GM12878 (cell line): ENCODE measurements at regions not wholly inside any gene's neighbourhood (a gene's known extent, or its start where the extent isn't known, plus 50 kb on each side); places are given as distances from the start of the nearest gene placed in this dataset.

Experiments used
- EGR1 ChIP-seq, 2 experiments: IDR thresholded peaks; 1 replicate in 1 of 2; 2 replicates in 1 of 2; pipeline ENCODE4 v1.6.1; 2011 to 2012; ENCODE audit warnings: low read depth in 2 of 2, low read length in 2 of 2, borderline replicate concordance in 1 of 2, mild to moderate bottlenecking in 1 of 2, moderate library complexity in 1 of 2
- IKZF1 ChIP-seq: fragments of 450-650 bp; conservative IDR thresholded peaks from 2 replicates; pipeline ENCODE4 v1.6.1; 2017; ENCODE audit warnings: antibody characterized with exemption, mild to moderate bottlenecking
- YBX1 ChIP-seq: fragments of 450-650 bp; IDR thresholded peaks from 2 replicates; pipeline ENCODE4 v1.6.1; 2016; ENCODE audit warnings: antibody characterized with exemption

GRCh38 chr4:31125496-31125895 is 405.3 kb downstream of the PCDH7 start:
- no peak for TF ChIP-seq YBX1
- no peak for TF ChIP-seq IKZF1
- no peak for TF ChIP-seq EGR1 (IDR thresholded peaks at IDR 0.05; ENCODE audit: borderline replicate concordance in 1 of 2, low read depth in 2 of 2, low read length in 2 of 2)
